RPMI7951 (cell line): ENCODE measurements at regions not wholly inside any gene's neighbourhood (a gene's known extent, or its start where the extent isn't known, plus 50 kb on each side); places are given as distances from the start of the nearest gene placed in this dataset.

Experiments
- DNase-seq: peaks from one replicate; pipeline ENCODE4 v3.0.0-alpha.2; 2012; ENCODE audit warnings: low read depth

GRCh38 chr12:125873016-125873415 lies 807.8 kb downstream of the AACS start:
- no peak for DNase-seq

GRCh38 chr12:125878483-125878882 lies 813.2 kb downstream of the AACS start:
- no peak for DNase-seq

- DNase-seq: no peak
Measured at GRCh38 chr12:125882141-125882540, 816.9 kb downstream of the AACS start.

- no peak for DNase-seq
Measured at GRCh38 chr12:125888921-125889320, 823.7 kb downstream of the AACS start.

- no peak for DNase-seq
Measured at GRCh38 chr12:125889742-125890141, 824.5 kb downstream of the AACS start.

GRCh38 chr12:125890366-125890905 lies 825.2 kb downstream of the AACS start:
- DNase-seq: no peak

- DNase-seq: peak; percentile 6
Measured at GRCh38 chr12:125890971-125891370, 825.7 kb downstream of the AACS start.

- no peak for DNase-seq
Measured at GRCh38 chr12:125892276-125892675, 827.0 kb downstream of the AACS start.

- DNase-seq: no peak
Measured at GRCh38 chr12:125902991-125903390, 837.8 kb downstream of the AACS start.

GRCh38 chr12:125907351-125907750 lies 842.1 kb downstream of the AACS start:
- DNase-seq: no peak

- no peak for DNase-seq
Measured at GRCh38 chr12:125919856-125920470, 854.7 kb downstream of the AACS start.

GRCh38 chr12:125922330-125922729 lies 857.1 kb downstream of the AACS start:
- DNase-seq: no peak

GRCh38 chr12:125936502-125936901 lies 871.3 kb downstream of the AACS start:
- DNase-seq: no peak

- DNase-seq: no peak
Measured at GRCh38 chr12:125944446-125944845, 879.2 kb downstream of the AACS start.

- DNase-seq: no peak
Measured at GRCh38 chr12:125949471-125949870, 884.2 kb downstream of the AACS start.

GRCh38 chr12:125954362-125954761 lies 889.1 kb downstream of the AACS start:
- no peak for DNase-seq

- DNase-seq: no peak
Measured at GRCh38 chr12:125956186-125956585, 891.0 kb downstream of the AACS start.

GRCh38 chr12:125966641-125967040 lies 901.4 kb downstream of the AACS start:
- DNase-seq: no peak

GRCh38 chr12:125968413-125968812 lies 903.2 kb downstream of the AACS start:
- DNase-seq: no peak

GRCh38 chr12:125971981-125972380 lies 906.7 kb downstream of the AACS start:
- DNase-seq: no peak

GRCh38 chr12:125978286-125978685 lies 913.1 kb downstream of the AACS start:
- no peak for DNase-seq

- DNase-seq: no peak
Measured at GRCh38 chr12:125981610-125982253, 916.5 kb downstream of the AACS start.

- peak; percentile 57 for DNase-seq
Measured at GRCh38 chr12:125983094-125983783, 918.0 kb downstream of the AACS start.
